Stimulated activated CD8-positive, alpha-beta memory T cell treated with anti-CD3 and anti-CD28 coated beads, Interleukin-15, amount 100 ng/mL, for 4 hours (primary cell): ENCODE measurements at regions not wholly inside any gene's neighbourhood (a gene's known extent, or its start where the extent isn't known, plus 50 kb on each side); places are given as distances from the start of the nearest gene placed in this dataset.
"Not testable (repeated sequence)": the region's sequence is repeated elsewhere in the genome, so short reads cannot be mapped to it uniquely, and the experiment has no call there.

Source experiments
- DNase-seq, 2 donors: peaks; one replicate each; pipeline ENCODE4 v3.0.0-alpha.2; 2020; ENCODE audit warnings: low read depth in 2 of 2

GRCh38 chr10:38209332-38209731 lies 115.2 kb downstream of the ZNF37A start:
- no peak for DNase-seq

DNA sequence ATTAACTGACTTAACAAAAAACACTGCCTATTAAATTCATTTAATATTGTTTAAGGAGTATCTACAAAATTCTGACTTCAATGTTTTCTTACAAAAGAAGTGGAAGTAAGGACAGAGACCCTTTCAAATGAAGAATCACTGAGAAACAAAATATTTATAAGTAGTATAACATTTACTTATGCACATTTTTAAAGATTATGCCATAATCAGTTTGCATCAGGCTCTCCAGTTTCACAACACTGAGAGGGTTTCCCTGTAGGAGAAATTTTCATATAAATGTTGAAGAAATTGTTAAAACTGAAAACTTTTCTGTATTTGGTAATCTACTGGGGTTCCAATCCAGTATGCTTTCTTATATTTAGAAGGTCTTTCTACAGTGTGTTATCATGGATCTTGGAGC lies 115.6 kb downstream of the ZNF37A start:
- DNase-seq: not testable (repeated sequence)

GRCh38 chr10:38212460-38212859 lies 118.3 kb downstream of the ZNF37A start:
- no peak for DNase-seq

DNA sequence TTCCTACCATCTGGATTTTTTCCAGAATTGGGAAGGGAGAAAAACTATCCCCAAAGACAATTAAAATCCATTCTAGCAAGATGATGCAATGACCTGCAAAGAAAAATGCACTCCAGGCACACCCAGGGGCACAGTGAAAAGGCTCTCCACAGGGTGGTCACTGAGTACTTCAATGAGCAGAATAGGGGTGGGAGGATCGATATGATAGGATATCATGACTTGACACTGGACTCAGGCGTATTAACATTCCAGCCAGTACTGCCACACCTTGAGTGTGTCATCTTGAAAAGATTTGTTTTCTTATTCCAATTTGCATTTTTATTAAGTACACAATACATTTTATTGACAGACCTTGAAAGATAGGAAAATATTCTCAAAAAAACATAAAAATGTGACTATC lies 132.2 kb downstream of the ZNF37A start:
- no peak for DNase-seq

DNA sequence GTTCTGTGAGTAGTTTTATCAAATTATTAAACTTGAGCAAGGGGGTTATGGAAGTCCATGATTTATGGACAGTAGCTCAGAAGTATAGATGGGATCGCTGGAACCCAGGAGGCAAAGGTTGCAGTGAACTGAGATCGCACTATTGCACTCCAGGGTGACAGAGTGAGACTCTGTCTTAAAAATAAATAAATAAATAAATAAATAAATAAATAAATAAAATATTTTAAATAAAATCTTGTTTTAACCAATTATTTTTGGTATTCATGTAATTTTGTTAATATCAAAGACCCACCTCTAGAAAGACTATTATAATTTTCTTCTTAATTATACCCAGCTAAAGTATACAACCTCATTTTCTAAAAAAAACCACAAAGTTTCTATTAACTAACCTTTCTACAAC lies 134.3 kb downstream of the ZNF37A start:
- no peak for DNase-seq

- DNase-seq: not testable (repeated sequence)
Measured at GRCh38 chr10:38238479-38238878, 144.3 kb downstream of the ZNF37A start.

DNA sequence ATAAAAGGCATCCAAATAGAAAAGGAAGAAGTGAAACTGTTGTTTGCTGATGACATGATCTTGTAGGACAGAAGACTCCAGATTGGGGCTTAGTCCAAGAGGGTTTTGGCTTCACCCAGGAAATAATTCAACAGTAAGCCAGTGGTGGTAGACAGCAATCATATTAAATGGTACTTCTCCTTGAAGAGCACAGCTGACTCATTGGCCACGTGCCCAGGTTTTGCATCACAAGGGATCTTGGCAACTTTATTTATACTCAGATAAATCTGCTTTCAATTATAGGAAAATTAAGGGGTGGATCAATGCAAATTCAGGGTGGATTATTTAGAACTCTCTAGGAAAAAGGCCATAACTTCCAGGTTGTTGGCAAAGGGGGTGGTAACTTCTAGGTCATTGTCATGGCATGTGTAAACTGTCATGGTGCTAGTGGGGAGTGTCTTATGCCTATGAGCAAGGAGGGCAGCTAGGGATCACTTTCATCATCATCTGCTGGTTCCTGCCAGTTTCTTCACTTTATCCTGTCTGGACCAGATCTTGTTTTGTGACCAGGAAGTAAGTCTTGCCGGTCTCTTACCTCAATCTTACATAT lies 148.0 kb downstream of the ZNF37A start:
- not testable (repeated sequence) for DNase-seq

- DNase-seq: not testable (repeated sequence)
Measured at GRCh38 chr10:38248113-38248512, 154.0 kb downstream of the ZNF37A start.

DNA sequence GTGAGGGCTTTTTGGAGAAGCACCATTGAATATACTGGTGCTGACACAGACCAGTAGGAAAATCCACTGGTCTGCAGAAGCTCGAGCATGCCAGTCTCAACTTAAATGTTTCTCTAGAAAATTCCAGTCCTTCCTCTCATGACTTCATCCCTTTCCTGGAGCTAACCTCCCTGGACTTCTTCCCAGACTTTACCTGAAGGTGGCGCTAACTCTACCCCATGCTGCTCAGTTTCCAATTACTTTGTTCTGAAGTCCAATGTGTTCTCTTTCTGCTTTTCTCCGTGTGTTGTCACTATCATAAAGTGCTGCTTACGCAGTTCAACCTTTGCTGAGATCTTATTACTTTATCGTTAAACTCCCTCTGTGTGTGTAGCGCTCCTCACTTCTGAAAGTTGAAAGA lies 158.4 kb downstream of the ZNF37A start:
- DNase-seq: not testable (repeated sequence)

GRCh38 chr10:38267555-38267954 lies 173.4 kb downstream of the ZNF37A start:
- DNase-seq: not testable (repeated sequence)

DNA sequence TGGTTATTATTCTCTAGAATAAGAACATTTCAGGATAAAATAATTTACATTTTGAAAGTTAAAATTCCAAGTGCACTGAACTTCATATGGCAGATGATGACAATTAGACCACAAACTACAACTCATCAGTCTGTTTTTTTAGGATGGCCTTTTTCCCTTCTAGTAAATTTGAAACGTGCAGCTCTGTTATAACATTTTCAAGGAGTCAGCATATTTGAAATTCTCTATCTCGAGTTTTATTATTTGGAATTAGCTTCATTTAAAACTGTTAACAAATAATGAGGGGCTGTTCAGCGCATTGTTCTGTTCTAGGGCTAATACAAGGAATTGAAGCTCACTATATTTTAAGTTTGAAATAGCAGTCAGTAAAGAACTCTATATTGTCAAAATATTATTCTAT lies 176.9 kb downstream of the ZNF37A start:
- DNase-seq: not testable (repeated sequence)

DNA sequence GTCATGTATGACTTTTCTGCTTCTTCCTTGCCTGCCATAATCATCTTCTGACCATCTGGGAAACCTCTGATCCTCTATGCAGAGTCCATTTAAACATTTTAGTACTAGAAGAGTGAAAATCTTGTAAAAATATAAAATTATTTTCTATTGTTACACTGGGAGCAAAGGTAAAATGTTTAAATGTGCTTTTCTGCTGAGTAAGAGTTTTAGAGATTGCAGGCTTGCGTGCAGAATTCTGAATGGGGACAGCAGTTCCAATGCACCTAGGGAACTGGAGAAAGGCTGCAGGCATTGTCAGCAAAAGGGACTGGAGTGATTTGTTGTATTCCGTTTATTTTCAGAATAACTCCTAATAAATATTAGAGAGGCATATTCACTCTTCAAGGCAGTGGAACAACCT lies 180.7 kb downstream of the ZNF37A start:
- DNase-seq: not testable (repeated sequence)

DNA sequence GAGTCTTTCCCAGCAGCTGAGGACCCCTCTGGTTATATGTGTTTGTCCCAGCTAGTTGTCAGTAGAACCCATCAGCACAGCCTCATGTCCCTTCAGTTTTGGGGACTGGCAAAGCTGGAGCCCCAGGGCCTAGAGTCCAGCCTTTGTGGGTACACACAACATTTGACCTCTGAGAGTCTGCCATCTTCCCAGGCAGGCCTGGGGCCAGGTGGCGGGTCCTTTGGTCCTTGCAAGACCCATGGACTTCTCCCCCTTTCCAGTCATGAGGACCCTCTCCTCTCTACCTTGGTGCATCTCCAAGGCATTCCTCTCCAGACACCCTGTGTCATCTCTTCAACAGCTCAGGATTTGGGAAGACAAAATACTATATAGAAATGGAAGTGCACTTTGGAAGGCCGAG lies 198.4 kb downstream of the ZNF37A start:
- not testable (repeated sequence) for DNase-seq

DNA sequence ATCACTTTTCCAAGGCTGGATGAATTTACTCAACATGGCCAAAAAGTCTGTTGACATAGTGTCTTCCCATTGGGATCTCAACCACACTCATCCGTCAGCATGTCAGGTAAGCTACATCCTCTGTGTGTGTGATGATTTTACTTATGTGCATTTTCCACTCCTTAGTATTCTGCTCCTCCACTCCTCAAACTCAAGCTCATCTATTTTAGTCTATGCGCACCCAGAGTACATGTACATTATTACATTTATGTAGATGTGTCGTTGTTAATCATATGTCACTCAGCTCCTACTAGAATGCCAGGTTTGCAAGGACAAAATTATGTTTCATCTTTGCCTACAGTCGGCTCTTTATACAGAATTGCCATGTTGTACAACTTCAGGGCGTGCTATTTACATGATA lies 216.0 kb downstream of the ZNF37A start:
- not testable (repeated sequence) for DNase-seq

GRCh38 chr10:38315090-38315805 lies 221.1 kb downstream of the ZNF37A start:
- DNase-seq: not testable (repeated sequence)

DNA sequence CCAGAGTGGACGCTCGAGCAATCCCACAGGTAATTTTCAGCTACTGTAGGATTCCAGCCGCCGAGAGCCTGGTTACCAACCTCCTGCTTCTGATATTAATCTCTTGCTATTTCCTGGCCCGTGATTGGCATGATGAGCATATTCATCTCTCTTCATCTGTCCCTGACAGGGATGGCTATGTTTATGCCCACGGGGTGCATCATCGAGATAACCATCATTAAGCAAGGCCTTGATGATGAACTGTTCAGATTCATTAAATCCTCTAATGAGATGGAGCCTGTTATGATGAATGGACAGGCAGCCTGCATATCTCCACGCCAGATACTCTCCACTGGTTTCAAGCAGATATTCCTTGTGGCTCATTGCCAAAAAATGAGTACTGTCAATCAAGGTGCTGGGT lies 227.3 kb downstream of the ZNF37A start:
- DNase-seq: not testable (repeated sequence)

DNA sequence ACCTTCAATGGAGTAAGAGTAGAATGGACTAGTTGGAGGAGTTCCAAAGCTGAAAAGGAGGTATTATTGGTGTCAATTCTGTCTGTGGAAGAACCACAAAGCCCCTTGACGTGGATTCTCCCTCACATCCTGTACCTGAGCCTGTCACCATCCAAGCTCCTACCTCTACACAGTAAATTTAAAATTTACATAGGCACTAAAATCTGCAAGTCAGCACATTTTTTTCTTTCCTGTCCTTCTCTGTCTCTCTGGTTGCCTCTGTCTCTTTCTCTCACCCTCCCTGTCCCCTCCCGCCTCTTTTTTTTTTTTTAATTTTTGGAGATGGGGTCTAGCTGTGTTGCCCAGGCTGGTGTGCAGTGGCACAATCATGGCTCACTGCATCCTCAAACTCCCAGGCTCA lies 236.2 kb downstream of the ZNF37A start:
- DNase-seq: not testable (repeated sequence)

GRCh38 chr10:38331106-38331505 lies 237.0 kb downstream of the ZNF37A start:
- DNase-seq: not testable (repeated sequence)

- not testable (repeated sequence) for DNase-seq
Measured at GRCh38 chr10:38333699-38334098, 239.6 kb downstream of the ZNF37A start.

DNA sequence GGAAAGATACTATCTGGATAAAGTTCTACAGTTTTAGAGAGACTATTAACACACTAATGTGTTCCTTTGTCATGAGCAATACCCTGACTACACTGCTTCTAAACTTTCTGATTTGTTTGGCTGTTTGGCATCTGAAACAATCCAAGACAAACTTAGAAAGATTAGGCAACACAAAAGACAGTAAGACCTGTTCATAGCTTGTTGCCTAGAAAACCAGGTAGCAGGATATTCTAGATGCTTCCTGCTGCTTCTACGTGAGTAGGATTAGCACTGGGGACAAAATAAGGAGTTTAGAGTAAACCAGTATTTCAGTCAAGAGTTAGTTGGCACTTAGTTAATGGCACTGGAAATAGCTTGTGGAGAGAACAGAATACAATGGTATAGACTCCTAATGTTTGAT lies 256.5 kb downstream of the ZNF37A start:
- DNase-seq: not testable (repeated sequence)

DNA sequence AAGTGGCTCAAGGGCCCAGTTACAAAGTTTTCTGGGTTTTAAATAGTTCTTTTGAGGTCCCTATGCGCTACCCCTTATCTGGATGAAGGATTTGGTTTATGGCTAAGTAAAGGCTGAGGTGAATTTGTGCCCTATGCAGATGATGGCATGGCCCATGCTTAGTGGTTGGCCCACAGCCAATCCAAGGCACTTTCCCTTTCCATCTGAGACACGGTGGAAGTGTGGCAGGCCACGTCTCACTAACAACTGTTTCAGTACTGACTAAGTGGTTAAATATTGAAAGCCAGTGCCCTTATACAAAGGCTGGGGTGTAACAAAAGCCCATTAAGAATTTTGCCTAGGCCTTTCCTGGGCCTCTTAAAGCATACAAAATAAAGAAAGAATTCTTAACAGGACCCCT lies 260.3 kb downstream of the ZNF37A start:
- DNase-seq: not testable (repeated sequence)

- peak; percentile 50 to 65 for DNase-seq
Measured at GRCh38 chr10:38355911-38356526, 261.9 kb downstream of the ZNF37A start.

DNA sequence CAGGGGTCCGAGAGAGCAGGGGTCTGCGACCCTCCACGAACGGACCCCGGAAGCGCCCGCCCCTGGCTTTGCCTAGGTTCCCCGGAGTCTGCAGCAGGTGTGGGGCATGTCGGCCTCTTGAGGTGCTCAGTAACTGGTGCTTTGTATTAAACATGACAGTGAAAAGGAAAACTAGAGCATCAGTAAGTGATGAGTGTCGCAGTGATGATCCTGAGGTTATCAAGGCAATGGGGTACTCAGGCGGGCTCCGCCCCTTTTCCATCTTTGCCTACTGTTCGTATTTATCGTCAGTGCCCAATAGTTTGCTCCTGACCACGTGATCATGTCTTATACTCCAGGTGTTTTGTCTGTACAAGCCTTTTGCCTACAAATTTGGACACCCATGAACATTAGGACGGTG lies 262.4 kb downstream of the ZNF37A start:
- not testable (repeated sequence) for DNase-seq
